HG02610 (cell line): ENCODE measurements at regions not wholly inside any gene's neighbourhood (a gene's known extent, or its start where the extent isn't known, plus 50 kb on each side); places are given as distances from the start of the nearest gene placed in this dataset.

Source experiments
- ATAC-seq: cut with Tn5 transposase; IDR thresholded peaks from one replicate; pipeline ENCODE4 v1.9.1; 2021; ENCODE audit warnings: mild to moderate bottlenecking, moderate library complexity; ENCODE audit not compliant: unreplicated experiment

DNA sequence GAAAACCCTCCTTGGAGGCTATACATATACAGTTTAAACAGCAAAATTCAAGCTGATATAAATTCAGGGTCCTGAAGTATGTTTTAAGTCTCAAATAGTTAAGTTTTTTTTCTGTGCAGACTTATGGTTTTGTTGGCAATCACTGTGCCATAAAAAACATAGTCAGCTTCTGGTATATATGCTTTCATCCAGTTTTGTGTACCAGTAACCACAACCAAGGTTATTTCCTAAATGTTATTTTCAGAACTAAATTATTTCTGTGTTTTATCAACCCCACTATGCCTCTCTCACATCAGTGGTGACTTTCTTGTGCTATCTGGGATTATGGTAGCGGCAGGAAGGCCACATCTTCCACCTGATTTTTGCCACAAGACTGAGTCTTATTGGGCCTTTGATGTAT, 107.7 kb upstream of the SMARCA2 start:
- no peak for ATAC-seq

GRCh38 chr9:1909322-1909721, 105.8 kb upstream of the SMARCA2 start:
- no peak for ATAC-seq

- ATAC-seq = no peak
These were observed 104.8 kb upstream of the SMARCA2 start for GRCh38 chr9:1910269-1910811.

- ATAC-seq = no peak
These were observed 101.4 kb upstream of the SMARCA2 start for GRCh38 chr9:1913631-1914330.

GRCh38 chr9:1916095-1916494, 99.1 kb upstream of the SMARCA2 start:
- ATAC-seq = no peak

DNA sequence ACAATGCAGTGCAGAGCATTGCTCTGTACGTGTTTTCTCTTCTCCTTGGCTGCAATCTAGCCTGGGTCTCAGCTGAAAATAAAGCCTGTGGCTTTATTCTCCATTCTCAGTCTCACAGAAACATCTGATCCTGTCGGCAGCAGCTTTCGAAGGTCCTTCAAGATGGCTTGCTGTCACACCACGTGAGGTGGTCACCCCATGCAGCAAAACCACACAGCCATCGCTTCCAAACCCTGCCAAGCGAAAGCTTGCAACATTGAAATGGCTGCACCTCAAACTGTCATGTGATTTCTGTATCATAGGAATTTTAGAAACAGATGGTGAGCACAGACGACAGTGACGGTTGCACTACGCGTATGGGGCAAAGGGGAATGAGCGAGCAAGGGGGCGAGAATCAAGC, 98.5 kb upstream of the SMARCA2 start:
- no peak for ATAC-seq

DNA sequence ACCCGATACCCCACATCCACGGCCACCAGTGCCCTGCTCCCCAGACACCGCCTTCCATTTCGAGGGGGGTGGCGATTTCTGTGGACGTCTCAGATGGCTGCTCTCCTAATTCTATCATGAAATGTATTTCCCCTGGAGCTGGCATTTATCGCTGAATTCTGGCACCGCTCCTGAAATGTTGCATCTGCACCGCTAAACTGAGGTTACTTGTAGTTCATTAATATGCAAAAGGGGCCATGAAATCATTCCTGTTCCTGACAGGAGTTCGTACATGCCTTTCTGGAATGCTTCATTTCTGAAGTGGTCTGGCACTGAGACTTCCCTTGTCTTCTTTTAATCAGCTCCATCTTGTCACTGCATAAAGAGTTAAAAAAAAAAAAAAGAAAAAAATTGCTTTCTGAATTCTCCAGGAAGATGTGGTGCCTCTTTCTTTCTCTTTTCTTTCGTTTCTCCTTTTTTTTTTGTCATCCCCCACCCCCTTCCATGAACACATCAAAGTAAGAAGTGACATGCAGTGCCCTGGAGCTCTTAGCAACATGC, 97.7 kb upstream of the SMARCA2 start:
- ATAC-seq = no peak

- no peak for ATAC-seq
These were observed 97.0 kb upstream of the SMARCA2 start for GRCh38 chr9:1918108-1918507.

DNA sequence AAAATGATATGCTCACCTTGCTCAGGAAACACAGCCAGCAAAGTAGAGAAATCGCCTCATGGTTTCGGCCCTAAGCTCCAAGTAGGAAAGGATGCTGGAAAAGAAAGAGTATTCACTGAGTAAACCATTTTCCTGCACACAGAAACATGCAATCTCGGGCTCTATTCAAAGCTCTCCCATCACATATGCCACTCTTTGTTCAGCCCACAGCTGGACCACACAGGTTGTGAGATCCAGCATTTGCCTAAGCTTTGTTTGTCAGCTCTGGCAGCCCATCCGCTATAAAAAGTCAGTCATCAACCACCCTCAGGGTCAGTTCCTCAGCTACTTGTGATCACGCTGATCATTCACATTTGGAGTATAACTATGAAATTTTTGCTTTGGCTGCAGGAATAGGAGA, 96.5 kb upstream of the SMARCA2 start:
- no peak for ATAC-seq

DNA sequence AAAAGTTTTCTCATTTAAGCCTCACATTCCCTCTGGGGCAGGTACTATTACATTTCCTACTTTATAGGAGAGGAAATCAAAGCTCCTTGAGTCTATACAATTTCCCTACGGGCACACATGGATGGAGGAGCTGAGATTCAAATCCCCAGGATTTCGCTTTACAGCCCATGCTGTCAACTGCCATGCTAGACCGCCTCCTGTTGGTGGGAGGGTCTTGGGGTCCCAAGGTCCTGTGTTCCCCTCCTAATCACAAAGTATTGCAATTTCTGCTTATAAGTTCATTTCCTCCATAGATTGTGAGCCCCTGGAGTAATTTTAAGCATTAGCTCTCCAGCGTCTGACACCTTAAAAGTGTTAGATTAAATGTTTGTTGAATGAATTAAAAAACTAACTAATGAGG, 95.9 kb upstream of the SMARCA2 start:
- ATAC-seq = no peak

- no peak for ATAC-seq
These were observed 94.8 kb upstream of the SMARCA2 start for GRCh38 chr9:1920386-1920785.

- no peak for ATAC-seq
These were observed 93.1 kb upstream of the SMARCA2 start for GRCh38 chr9:1922026-1922425.

DNA sequence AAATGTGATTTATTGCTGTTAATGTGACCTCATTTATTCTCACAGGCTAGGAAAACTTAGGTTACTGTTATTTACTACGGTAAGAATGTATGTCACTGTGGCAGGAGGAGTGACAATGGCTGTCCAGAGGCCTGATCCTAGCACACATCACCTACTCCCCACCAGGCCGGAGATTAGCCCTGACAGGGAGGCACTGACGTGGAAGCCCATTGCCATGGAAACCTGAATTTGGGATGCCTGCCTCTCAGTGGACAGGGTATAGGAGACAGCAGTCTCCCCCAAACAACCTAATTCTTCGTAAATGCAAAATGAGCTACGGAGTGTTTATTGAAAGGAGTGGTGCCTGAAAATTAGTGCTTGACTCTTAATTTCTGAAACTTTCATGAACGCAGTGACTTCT, 87.6 kb upstream of the SMARCA2 start:
- no peak for ATAC-seq

- no peak for ATAC-seq
These were observed 86.0 kb upstream of the SMARCA2 start for GRCh38 chr9:1929134-1929533.

DNA sequence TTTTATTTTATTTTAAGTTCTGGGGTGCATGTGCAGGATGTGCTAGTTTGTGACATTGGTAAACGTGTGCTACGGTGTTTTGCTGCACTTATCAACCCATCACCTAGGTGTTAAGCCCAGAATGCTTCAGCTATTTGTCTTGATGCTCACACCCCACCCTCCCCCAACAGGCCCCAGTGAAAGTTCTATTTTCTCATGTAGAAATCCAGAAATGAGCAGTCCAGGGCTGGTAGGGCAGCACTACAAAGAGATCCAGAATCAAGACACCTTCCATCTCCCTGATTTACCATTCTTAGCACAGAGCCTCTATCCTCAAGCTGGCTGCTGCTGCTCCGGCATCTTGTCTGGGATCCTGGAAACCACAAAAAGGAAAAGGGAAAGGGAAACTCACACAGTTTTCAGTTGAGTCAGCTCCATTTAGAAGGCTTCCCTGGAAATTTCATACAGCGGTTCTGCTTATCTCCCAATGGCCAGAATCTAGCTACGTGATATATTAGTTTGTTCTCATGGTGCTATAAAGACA, 85.4 kb upstream of the SMARCA2 start:
- peak; percentile 87 for ATAC-seq

- peak; percentile 68 for ATAC-seq
These were observed 84.9 kb upstream of the SMARCA2 start for GRCh38 chr9:1930245-1930736.

DNA sequence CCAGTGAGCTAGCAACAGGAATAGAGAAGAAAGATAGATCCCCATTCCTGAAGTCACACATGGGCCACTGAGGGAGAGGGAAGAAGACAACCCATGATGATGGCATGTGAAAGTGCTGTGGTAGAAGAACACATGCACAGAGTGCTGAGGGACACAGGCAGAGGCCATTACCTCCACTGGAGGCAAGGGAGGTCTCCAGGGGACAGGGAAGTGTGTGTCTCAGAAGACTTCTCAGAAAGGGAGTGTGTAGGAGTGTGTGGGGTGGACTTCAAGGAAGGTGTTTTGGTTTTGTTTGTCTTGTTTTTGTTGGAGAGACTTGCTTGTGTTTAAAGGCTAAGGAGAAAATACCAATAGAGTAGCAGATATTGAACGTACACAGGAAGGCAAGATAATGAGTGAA, 77.0 kb upstream of the SMARCA2 start:
- peak; percentile 43 for ATAC-seq

- peak; percentile 77 for ATAC-seq
These were observed 76.4 kb upstream of the SMARCA2 start for GRCh38 chr9:1938675-1939170.

DNA sequence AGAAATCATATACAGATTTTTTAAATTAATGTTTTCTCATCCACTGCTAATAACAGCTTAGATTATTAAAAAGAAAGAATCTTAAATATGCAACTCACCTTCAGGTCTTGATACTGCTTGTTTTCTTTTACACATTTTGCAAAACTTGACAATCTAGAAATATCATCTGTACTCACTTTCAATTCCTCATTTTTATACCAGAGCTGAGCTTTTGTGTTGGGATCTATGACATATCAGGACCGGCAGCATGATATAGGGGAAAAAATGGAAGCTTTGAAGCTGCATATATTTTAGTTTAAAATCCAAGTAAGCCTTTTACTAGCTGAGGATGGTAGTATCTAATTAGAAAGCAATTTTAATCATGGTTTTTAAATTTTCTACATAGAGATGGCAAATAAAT, 75.7 kb upstream of the SMARCA2 start:
- no peak for ATAC-seq

DNA sequence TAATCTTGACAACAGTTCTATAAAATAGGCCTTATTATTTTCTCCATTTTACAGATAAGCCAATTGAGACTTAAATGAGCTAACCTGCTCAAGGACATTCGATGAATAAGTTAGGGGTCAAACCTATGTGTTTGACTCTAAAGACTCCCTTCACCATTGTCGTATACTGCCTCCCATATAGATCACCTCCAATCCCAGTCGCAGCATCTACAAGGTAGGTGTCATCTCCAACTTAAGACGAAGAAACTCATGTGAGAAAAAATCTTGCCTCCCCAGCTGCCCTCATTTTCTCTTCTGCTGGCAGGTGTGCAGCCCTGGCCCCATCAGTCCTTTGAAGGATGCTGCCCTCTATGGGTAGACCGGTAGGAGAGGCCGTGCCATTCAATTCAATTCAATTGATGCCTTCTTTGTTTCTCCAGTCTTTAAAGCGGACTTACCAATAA, 75.2 kb upstream of the SMARCA2 start:
- peak; percentile 72 for ATAC-seq

GRCh38 chr9:1941989-1942388, 73.2 kb upstream of the SMARCA2 start:
- ATAC-seq = no peak
